GM18909 (cell line): ENCODE measurements at regions not wholly inside any gene's neighbourhood (a gene's known extent, or its start where the extent isn't known, plus 50 kb on each side); places are given as distances from the start of the nearest gene placed in this dataset.
"Not testable (repeated sequence)": the region's sequence is repeated elsewhere in the genome, so short reads cannot be mapped to it uniquely, and the experiment has no call there.

Source experiments
- ATAC-seq: cut with Tn5 transposase; IDR thresholded peaks from one replicate; pipeline ENCODE4 v1.9.1; 2021; ENCODE audit warnings: mild to moderate bottlenecking; ENCODE audit not compliant: unreplicated experiment, poor library complexity

DNA sequence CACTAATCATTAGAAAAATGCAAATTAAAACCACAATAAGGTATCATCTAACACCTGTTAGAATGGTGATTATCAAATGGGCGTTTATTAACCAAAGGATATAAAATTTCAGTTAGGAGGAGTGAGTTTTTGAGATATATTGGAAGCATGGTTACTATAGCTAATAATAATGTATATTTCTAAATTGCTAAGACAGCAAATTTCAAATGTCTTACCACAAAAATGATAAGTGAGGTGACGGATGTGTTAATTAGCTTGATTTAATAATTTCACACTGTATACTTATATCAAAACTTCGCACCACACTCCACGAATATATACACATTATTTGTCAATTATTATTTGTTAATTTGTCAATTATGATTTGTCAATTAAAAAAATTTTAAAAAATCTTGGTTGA lies 227.2 kb upstream of the DDX18 start:
- no peak for ATAC-seq

GRCh38 chr2:117603060-117603459 lies 211.4 kb upstream of the DDX18 start:
- ATAC-seq: no peak

GRCh38 chr2:117603567-117603966 lies 210.9 kb upstream of the DDX18 start:
- ATAC-seq: no peak

- no peak for ATAC-seq
These were observed 207.3 kb upstream of the DDX18 start for GRCh38 chr2:117607202-117607601.

GRCh38 chr2:117613101-117613500 lies 201.4 kb upstream of the DDX18 start:
- ATAC-seq: no peak

DNA sequence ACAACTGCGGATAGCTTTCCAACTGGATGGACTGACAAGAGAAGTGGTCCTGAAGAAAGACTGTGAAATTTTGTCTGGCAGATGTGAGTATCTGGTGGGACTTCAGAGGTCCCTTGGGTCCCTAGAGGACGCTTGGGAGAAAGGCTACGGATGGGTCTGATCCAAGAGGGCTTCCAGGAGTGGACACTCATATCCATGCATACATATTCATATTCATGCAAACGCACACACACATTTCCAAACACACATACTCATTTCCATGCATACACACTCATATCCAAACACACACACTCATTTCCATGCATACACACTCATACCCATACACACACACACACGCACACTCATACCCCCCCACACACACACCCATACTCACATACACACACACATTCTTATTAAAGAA lies 200.2 kb upstream of the DDX18 start:
- ATAC-seq: no peak

- no peak for ATAC-seq
These were observed 199.5 kb upstream of the DDX18 start for GRCh38 chr2:117614823-117615534.

DNA sequence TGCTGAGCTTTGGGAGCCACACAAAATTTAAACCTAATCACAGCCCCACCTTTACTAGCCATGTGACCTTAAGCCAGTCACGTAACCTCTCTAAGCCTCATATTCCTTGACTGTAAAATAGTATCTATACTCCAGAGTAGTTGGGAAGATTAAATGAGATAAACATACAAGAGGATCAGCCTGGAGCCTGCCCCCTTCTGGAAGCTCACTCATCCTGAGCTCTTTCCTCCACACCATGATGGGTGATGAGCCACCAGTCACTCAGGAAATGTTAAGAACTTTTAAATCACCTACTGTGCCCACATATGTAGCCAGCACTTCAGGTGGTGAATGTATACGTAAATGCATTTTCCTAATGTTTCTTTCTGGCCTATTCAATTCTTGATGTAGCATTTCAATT lies 195.9 kb upstream of the DDX18 start:
- no peak for ATAC-seq

DNA sequence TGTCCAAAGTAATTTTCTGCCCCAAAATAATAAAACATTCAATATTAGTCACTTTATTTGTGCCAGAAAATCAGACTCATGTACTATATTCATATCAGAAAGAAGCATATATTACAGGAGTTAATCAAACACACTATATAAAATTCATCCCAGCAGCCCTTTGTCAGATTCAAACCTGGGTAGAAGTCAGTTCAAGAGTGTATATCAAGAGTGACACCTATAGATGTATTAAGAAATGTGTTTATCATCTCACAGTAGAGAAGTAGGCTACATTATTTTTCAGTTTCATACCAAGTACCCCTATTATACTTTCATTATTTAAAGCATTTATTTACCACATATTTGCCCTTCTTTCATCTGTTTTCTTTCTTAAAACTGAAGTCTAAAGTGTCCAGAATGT lies 193.2 kb upstream of the DDX18 start:
- no peak for ATAC-seq

DNA sequence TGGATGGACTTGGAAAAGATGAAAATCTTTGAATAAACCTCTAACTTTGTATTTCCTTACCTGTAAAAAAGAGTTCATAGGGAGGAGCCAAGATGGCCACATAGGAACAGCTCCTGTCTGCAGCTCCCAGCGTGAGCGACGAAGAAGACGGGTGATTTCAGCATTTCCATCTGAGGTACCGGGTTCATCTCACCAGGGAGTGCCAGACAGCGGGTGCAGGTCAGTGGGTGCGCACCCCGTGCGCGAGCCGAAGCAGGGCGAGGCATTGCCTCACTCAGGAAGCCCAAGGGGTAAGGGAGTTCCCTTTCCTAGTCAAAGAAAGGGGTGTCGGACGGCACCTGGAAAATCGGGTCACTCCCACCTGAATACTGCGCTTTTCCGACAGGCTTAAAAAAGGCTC lies 191.3 kb upstream of the DDX18 start:
- ATAC-seq: not testable (repeated sequence)

- no peak for ATAC-seq
These were observed 183.1 kb upstream of the DDX18 start for GRCh38 chr2:117631152-117631945.

DNA sequence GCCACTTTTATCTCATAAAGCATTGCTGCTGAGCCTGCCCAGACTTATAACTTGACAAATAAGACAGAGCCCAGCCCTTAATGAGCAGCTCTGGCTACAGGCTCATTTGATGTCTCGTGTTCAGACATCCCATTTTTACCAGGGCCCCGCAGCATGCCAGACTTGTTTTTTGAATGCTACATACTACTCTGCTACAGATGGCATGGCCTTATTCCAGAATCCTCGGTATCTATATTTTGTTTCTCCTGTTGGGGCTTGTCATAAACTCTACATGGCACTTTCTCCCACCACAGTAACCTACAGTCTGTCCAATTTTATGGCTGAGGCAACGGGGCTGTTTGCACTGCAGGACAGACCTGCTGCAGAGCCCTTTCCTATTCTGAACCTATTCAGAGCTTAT lies 179.0 kb upstream of the DDX18 start:
- no peak for ATAC-seq

GRCh38 chr2:117639401-117639800 lies 175.1 kb upstream of the DDX18 start:
- no peak for ATAC-seq

GRCh38 chr2:117644403-117644802 lies 170.1 kb upstream of the DDX18 start:
- no peak for ATAC-seq

GRCh38 chr2:117645458-117645857 lies 169.0 kb upstream of the DDX18 start:
- no peak for ATAC-seq

DNA sequence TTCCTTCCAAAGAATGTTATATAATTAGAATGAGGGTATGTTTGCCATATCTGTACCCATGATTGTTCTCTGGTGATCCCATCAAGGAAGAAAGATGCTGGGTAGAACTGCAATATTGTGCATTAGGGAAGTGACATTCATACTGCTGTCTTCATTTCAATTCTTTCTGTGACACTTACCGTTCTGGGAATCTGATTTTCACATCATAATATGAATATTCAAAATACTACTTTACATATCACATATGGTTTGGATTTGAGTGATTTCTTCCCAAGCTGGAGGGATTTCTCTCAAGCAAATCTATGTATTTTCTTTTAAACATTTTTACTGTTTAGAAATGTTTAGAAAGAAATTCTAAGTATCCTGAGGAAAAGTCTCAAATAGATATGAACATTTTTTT lies 168.4 kb upstream of the DDX18 start:
- ATAC-seq: no peak

DNA sequence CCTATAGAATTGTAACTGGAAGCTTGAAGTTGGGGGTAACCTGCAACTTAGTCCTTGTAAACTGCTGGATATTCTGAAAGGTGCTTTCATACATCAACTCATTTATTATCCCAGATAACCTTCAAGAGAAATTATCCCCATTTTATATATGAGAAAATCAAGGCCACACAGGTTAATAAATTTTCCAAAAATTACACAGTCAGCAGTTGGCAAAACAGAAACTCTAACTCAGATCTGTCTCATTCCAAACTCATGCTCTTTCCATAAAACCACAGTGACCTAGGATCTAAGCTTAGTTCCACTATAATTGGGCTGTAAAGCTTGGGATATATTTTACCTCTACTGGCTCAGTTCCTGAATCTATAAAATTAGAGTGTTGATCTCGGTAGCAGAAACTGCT lies 167.6 kb upstream of the DDX18 start:
- ATAC-seq: no peak

- no peak for ATAC-seq
These were observed 157.9 kb upstream of the DDX18 start for GRCh38 chr2:117656546-117656945.

- no peak for ATAC-seq
These were observed 152.9 kb upstream of the DDX18 start for GRCh38 chr2:117661619-117662018.

- no peak for ATAC-seq
These were observed 140.3 kb upstream of the DDX18 start for GRCh38 chr2:117674172-117674571.

DNA sequence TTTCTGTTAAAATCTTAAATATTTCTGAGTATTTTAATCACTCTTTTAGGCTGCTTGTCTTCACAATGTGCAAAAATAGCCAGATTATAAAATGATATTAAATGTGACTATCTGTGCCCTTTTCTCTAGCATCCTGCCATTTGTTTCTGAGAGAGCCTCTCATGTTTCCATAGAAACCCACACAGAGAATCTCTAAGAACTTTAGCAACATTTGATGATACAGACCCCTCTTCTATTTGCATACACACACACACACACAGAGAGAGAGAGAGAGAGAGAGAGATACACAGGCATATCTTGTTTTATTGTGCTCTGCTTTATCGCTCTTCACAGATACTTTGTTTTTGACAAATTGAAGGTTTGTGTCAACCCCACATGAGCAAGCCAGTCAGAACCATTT lies 134.5 kb upstream of the DDX18 start:
- no peak for ATAC-seq

GRCh38 chr2:117684919-117685318 lies 129.6 kb upstream of the DDX18 start:
- no peak for ATAC-seq
